ENCODE measurements at regions not wholly inside any gene's neighbourhood (a gene's known extent, or its start where the extent isn't known, plus 50 kb on each side); places are given as distances from the start of the nearest gene placed in this dataset.
"Not testable (repeated sequence)": the region's sequence is repeated elsewhere in the genome, so short reads cannot be mapped to it uniquely, and the experiment has no call there.

DNA sequence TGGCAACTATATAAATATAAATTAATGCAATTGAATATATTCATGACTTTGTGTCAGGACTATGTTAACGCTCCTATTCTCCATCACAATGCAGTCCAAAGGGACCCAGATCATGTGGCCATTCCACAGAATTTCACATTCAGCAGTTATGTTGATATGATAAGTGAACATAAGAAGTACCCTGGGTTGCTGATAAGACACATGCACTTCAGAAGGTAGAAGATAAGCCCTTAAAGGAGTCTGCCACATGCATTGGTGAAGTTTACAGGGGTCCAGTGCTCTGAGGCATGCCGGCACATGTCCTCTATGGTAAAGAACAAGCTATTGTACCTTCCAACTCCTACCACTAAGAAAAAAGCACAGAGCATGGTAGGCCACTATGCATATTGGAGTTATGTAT, 76.4 kb downstream of the PHAX start:
- ATAC-seq (ENCODE audit: insufficient read depth, low FRiP score) (no peak), DNase-seq (no peak)
- H3K9ac ChIP-seq (ENCODE audit: insufficient read depth in 1 of 2, low read length in 2 of 2): no peak overlapping the region
- 87 to 92% methylated on average over 2 of the region's 2 CpGs for WGBS, 2 donors
- H3K27ac ChIP-seq (ENCODE audit: low read depth in 1 of 2, low read length in 1 of 2): no peak overlapping the region
- H3K4me1 ChIP-seq (ENCODE audit: control insufficient read depth in 5 of 5, insufficient read depth in 5 of 5, low read length in 5 of 5): peaks cover 0 to 3% (median 0%) of the 10 kb centered on the region in 5 donors
- no peak overlapping the region for H3K4me3 ChIP-seq
- no peaks in the 10 kb centered on the region for H3K36me3 ChIP-seq (ENCODE audit: control insufficient read depth in 4 of 4, insufficient read depth in 4 of 4, low read length in 4 of 4)
- TF ChIP-seq CTCF (IDR thresholded peaks at IDR 0.05; ENCODE audit: control extremely low read depth, extremely low read depth): no peak
- no peaks in the 10 kb centered on the region for H3K9me3 ChIP-seq (ENCODE audit: control insufficient read depth in 4 of 4, insufficient read depth in 3 of 4, low read length in 3 of 4)
- no peaks in the 10 kb centered on the region for H3K27me3 ChIP-seq (ENCODE audit: control insufficient read depth in 3 of 3, insufficient read depth in 3 of 3, low read length in 2 of 3)

- DNase-seq (no peak), ATAC-seq (ENCODE audit: insufficient read depth, low FRiP score) (no peak)
- H3K4me3 ChIP-seq: no peak overlapping the region
- H3K9ac ChIP-seq (ENCODE audit: insufficient read depth in 1 of 2, low read length in 2 of 2): no peak overlapping the region
- peaks cover 0 to 2% (median 0%) of the 10 kb centered on the region in 3 donors for H3K27me3 ChIP-seq (ENCODE audit: control insufficient read depth in 3 of 3, insufficient read depth in 3 of 3, low read length in 2 of 3)
- H3K36me3 ChIP-seq (ENCODE audit: control insufficient read depth in 4 of 4, insufficient read depth in 4 of 4, low read length in 4 of 4): no peaks in the 10 kb centered on the region
- H3K9me3 ChIP-seq (ENCODE audit: control insufficient read depth in 4 of 4, insufficient read depth in 3 of 4, low read length in 3 of 4): no peaks in the 10 kb centered on the region
- WGBS, 2 donors: 40 to 45% methylated on average over 4 of the region's 4 CpGs
- H3K4me1 ChIP-seq (ENCODE audit: control insufficient read depth in 5 of 5, insufficient read depth in 5 of 5, low read length in 5 of 5): peaks cover 0 to 3% (median 0%) of the 10 kb centered on the region in 5 donors
- no peak for TF ChIP-seq CTCF (IDR thresholded peaks at IDR 0.05; ENCODE audit: control extremely low read depth, extremely low read depth)
- H3K27ac ChIP-seq (ENCODE audit: low read depth in 1 of 2, low read length in 1 of 2): no peak overlapping the region
Observed at GRCh38 chr5:126680191-126680817, 79.6 kb downstream of the PHAX start.

DNA sequence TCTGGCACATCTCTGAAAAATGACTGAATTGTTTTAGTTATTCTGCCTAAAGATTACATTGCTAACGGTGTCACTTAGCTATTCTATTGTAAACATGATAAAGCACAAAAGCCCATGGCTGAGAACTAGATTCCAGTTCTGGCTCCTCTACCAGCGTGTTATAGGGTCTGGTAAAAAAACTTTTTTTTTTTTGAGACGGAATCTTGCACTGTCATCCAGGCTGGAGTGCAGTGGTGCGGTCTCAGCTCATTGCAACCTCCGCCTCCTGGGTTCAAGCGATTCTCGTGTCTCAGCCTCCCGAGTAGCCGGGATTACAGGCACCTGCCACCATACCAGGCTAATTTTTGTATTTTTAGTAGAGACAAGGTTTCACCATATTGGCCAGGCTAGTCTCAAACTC, 80.6 kb downstream of the PHAX start:
- not testable (repeated sequence) for ATAC-seq (ENCODE audit: insufficient read depth, low FRiP score); DNase-seq; H3K9ac ChIP-seq (ENCODE audit: insufficient read depth in 1 of 2, low read length in 2 of 2); H3K36me3 ChIP-seq (ENCODE audit: control insufficient read depth in 4 of 4, insufficient read depth in 4 of 4, low read length in 4 of 4); H3K4me3 ChIP-seq; H3K27me3 ChIP-seq (ENCODE audit: control insufficient read depth in 3 of 3, insufficient read depth in 3 of 3, low read length in 2 of 3); H3K4me1 ChIP-seq (ENCODE audit: control insufficient read depth in 5 of 5, insufficient read depth in 5 of 5, low read length in 5 of 5); H3K27ac ChIP-seq (ENCODE audit: low read depth in 1 of 2, low read length in 1 of 2); H3K9me3 ChIP-seq (ENCODE audit: control insufficient read depth in 4 of 4, insufficient read depth in 3 of 4, low read length in 3 of 4)
- WGBS, 2 donors: 87 to 89% methylated on average over 9 of the region's 9 CpGs

GRCh38 chr5:126681970-126682369, 81.2 kb downstream of the PHAX start:
- H3K9ac ChIP-seq (ENCODE audit: insufficient read depth in 1 of 2, low read length in 2 of 2): no peak overlapping the region
- ATAC-seq (ENCODE audit: insufficient read depth, low FRiP score) (no peak), DNase-seq (no peak)
- H3K4me1 ChIP-seq (ENCODE audit: control insufficient read depth in 5 of 5, insufficient read depth in 5 of 5, low read length in 5 of 5): no peaks in the 10 kb centered on the region
- no peak for TF ChIP-seq CTCF (IDR thresholded peaks at IDR 0.05; ENCODE audit: control extremely low read depth, extremely low read depth)
- 87 to 96% methylated on average over 6 of the region's 6 CpGs for WGBS, 2 donors
- no peak overlapping the region for H3K27ac ChIP-seq (ENCODE audit: low read depth in 1 of 2, low read length in 1 of 2)
- no peak overlapping the region for H3K4me3 ChIP-seq
- no peaks in the 10 kb centered on the region for H3K9me3 ChIP-seq (ENCODE audit: control insufficient read depth in 4 of 4, insufficient read depth in 3 of 4, low read length in 3 of 4)
- peaks cover 0 to 2% (median 0%) of the 10 kb centered on the region in 3 donors for H3K27me3 ChIP-seq (ENCODE audit: control insufficient read depth in 3 of 3, insufficient read depth in 3 of 3, low read length in 2 of 3)
- H3K36me3 ChIP-seq (ENCODE audit: control insufficient read depth in 4 of 4, insufficient read depth in 4 of 4, low read length in 4 of 4): no peaks in the 10 kb centered on the region

All from lung (tissue), 11 donors.